Common myeloid progenitor, CD34-positive (primary cell): ENCODE measurements at regions not wholly inside any gene's neighbourhood (a gene's known extent, or its start where the extent isn't known, plus 50 kb on each side); places are given as distances from the start of the nearest gene placed in this dataset.

Source experiments
- CTCF ChIA-PET: fragments of 350-600 bp; sonication (Branson Sonifier 250); formaldehyde crosslinking; loops from one replicate; lab custom pipeline; 2021; ENCODE audit warnings: antibody characterized with exemption; lab: Charles Lee
- POLR2A ChIA-PET: fragments of 350-600 bp; sonication (Branson Sonifier 250); formaldehyde crosslinking; loops from one replicate; lab custom pipeline; 2021; ENCODE audit warnings: antibody characterized with exemption; lab: Charles Lee
- DNase-seq, 3 donors: peaks; one replicate each; pipeline versions ENCODE4 v3.0.0 to v3.0.0-alpha.2; 2013
- H3K27ac ChIP-seq, 2 experiments: 1 replicate in 1 of 2; 2 replicates in 1 of 2; pipeline ENCODE4 v1.7.0; 2013; ENCODE audit warnings: inconsistent platforms in 2 of 2, low read length in 2 of 2, mild to moderate bottlenecking in 2 of 2, low read depth in 1 of 2, moderate library complexity in 1 of 2; ENCODE audit not compliant: severe bottlenecking in 2 of 2, insufficient read depth in 1 of 2, poor library complexity in 1 of 2
- H3K27me3 ChIP-seq, 5 experiments: replicated peaks in 2 of 5; 1 replicate in 3 of 5; 2 replicates in 2 of 5; pipeline versions ENCODE4 v1.6.1 to v1.7.0; 2013; ENCODE audit warnings: low read length in 4 of 5, mild to moderate bottlenecking in 2 of 5, moderate library complexity in 2 of 5, inconsistent platforms in 1 of 5; ENCODE audit not compliant: insufficient read depth in 5 of 5, control insufficient read depth in 4 of 5
- H3K36me3 ChIP-seq, 4 experiments: 1 replicate in 2 of 4; 2 replicates in 2 of 4; pipeline versions ENCODE4 v1.6.1 to v1.7.0; 2013; ENCODE audit warnings: low read length in 3 of 4, control low read depth in 1 of 4, mild to moderate bottlenecking in 1 of 4; ENCODE audit not compliant: control insufficient read depth in 4 of 4, insufficient read depth in 4 of 4
- H3K4me1 ChIP-seq, 4 experiments: 1 replicate in 3 of 4; 2 replicates in 1 of 4; pipeline versions ENCODE4 v1.6.1 to v1.7.1; 2013; ENCODE audit warnings: low read length in 3 of 4, mild to moderate bottlenecking in 3 of 4, control low read depth in 1 of 4, inconsistent platforms in 1 of 4, moderate library complexity in 1 of 4; ENCODE audit not compliant: control insufficient read depth in 4 of 4, insufficient read depth in 4 of 4; ENCODE audit errors: control extremely low read depth in 1 of 4
- H3K4me3 ChIP-seq, 7 experiments: 1 replicate in 4 of 7; 2 replicates in 3 of 7; pipeline versions ENCODE4 v1.5.1 to v1.7.0; 2013; ENCODE audit warnings: mild to moderate bottlenecking in 7 of 7, low read length in 6 of 7, moderate library complexity in 6 of 7, inconsistent platforms in 2 of 7, low read depth in 2 of 7, control low read depth in 1 of 7; ENCODE audit not compliant: insufficient read depth in 4 of 7, control insufficient read depth in 1 of 7; ENCODE audit errors: extremely low read depth in 1 of 7
- H3K9me3 ChIP-seq, 5 experiments: 1 replicate in 4 of 5; 2 replicates in 1 of 5; pipeline versions ENCODE4 v1.6.1 to v1.7.1; 2013; ENCODE audit warnings: low read length in 4 of 5, mild to moderate bottlenecking in 2 of 5, inconsistent platforms in 1 of 5, low read depth in 1 of 5, moderate library complexity in 1 of 5; ENCODE audit not compliant: control insufficient read depth in 4 of 5, insufficient read depth in 2 of 5; ENCODE audit errors: control extremely low read depth in 1 of 5
- WGBS: methylation state at CpG from one replicate; pipeline ENCODE4 v1.1.5; 2013; ENCODE audit not compliant: insufficient coverage; 5-methylcytosine and 5-hydroxymethylcytosine counted together

GRCh38 chr3:59531066-59531745 lies 481.4 kb upstream of the CFAP20DC start:
- WGBS: 73% methylated on average over 3 of the region's 3 CpGs
- H3K27ac ChIP-seq: no peak overlapping the region
- POLR2A ChIA-PET: no interaction called here
- H3K27me3 ChIP-seq: no peaks in the 10 kb centered on the region
- no peak overlapping the region for H3K4me3 ChIP-seq
- CTCF ChIA-PET: no interaction called here
- H3K36me3 ChIP-seq: no peaks in the 10 kb centered on the region
- peaks cover 0 to 2% (median 0%) of the 10 kb centered on the region in 4 experiments for H3K4me1 ChIP-seq
- no peaks in the 10 kb centered on the region for H3K9me3 ChIP-seq
- DNase-seq: no peak

- no peaks in the 10 kb centered on the region for H3K36me3 ChIP-seq
- ChIA-PET POLR2A (no interaction called here), CTCF (no interaction called here)
- H3K9me3 ChIP-seq: no peaks in the 10 kb centered on the region
- no peak for DNase-seq
- WGBS: 98% methylated on average over 5 of the region's 5 CpGs
- H3K4me3 ChIP-seq: no peak overlapping the region
- no peak overlapping the region for H3K27ac ChIP-seq
- H3K27me3 ChIP-seq: no peaks in the 10 kb centered on the region
- H3K4me1 ChIP-seq: peaks cover 0 to 2% (median 0%) of the 10 kb centered on the region in 4 experiments
Measured at GRCh38 chr3:59528251-59528650, 478.4 kb upstream of the CFAP20DC start.

GRCh38 chr3:59527493-59527892 lies 477.7 kb upstream of the CFAP20DC start:
- no peak overlapping the region for H3K4me3 ChIP-seq
- peaks cover 0 to 2% (median 0%) of the 10 kb centered on the region in 4 experiments for H3K4me1 ChIP-seq
- H3K36me3 ChIP-seq: no peaks in the 10 kb centered on the region
- no peaks in the 10 kb centered on the region for H3K9me3 ChIP-seq
- CTCF ChIA-PET: no interaction called here
- no peak for DNase-seq
- H3K27ac ChIP-seq: no peak overlapping the region
- POLR2A ChIA-PET: no interaction called here
- H3K27me3 ChIP-seq: no peaks in the 10 kb centered on the region
- WGBS: no CpG with 5 or more reads among the region's 3 CpGs

GRCh38 chr3:59526999-59527398 lies 477.2 kb upstream of the CFAP20DC start:
- Histone ChIP-seq H3K9me3 (no peaks in the 10 kb centered on the region), H3K4me3 (no peak overlapping the region), H3K27ac (no peak overlapping the region), H3K4me1 (peaks cover 0 to 2% (median 0%) of the 10 kb centered on the region in 4 experiments), H3K36me3 (no peaks in the 10 kb centered on the region), H3K27me3 (no peaks in the 10 kb centered on the region)
- no peak for DNase-seq
- ChIA-PET POLR2A (no interaction called here), CTCF (no interaction called here)

GRCh38 chr3:59522550-59522949 lies 472.7 kb upstream of the CFAP20DC start:
- Histone ChIP-seq H3K4me1 (no peaks in the 10 kb centered on the region), H3K4me3 (no peak overlapping the region), H3K27me3 (no peaks in the 10 kb centered on the region), H3K9me3 (no peaks in the 10 kb centered on the region), H3K27ac (no peak overlapping the region), H3K36me3 (no peaks in the 10 kb centered on the region)
- CTCF ChIA-PET: no interaction called here
- DNase-seq: no peak
- POLR2A ChIA-PET: no interaction called here
- WGBS: 100% methylated on average over 2 of the region's 2 CpGs

- WGBS: 100% methylated on average over 3 of the region's 6 CpGs
- Histone ChIP-seq H3K27me3 (no peaks in the 10 kb centered on the region), H3K4me3 (no peak overlapping the region), H3K27ac (no peak overlapping the region), H3K36me3 (no peaks in the 10 kb centered on the region), H3K4me1 (no peaks in the 10 kb centered on the region), H3K9me3 (no peaks in the 10 kb centered on the region)
- ChIA-PET POLR2A (no interaction called here), CTCF (no interaction called here)
- DNase-seq: no peak
Measured at GRCh38 chr3:59519094-59519493, 469.3 kb upstream of the CFAP20DC start.

- ChIA-PET CTCF (interaction anchor here (1.7 kb wide), 1 partner anchor 339 kb away, joined by 3 read pairs; no protein-coding TSS in a partner anchor), POLR2A (no interaction called here)
- no peaks in the 10 kb centered on the region for H3K36me3 ChIP-seq
- no peaks in the 10 kb centered on the region for H3K27me3 ChIP-seq
- no peaks in the 10 kb centered on the region for H3K4me1 ChIP-seq
- no peaks in the 10 kb centered on the region for H3K9me3 ChIP-seq
- DNase-seq: peak; percentile 12 to 67 (median 37)
- H3K4me3 ChIP-seq: no peak overlapping the region
- no peak overlapping the region for H3K27ac ChIP-seq
- WGBS: 88% methylated on average over 8 of the region's 14 CpGs
Measured at GRCh38 chr3:59518283-59519055, 468.6 kb upstream of the CFAP20DC start.
